Tibial nerve (tissue), 4 donors: ENCODE measurements at regions not wholly inside any gene's neighbourhood (a gene's known extent, or its start where the extent isn't known, plus 50 kb on each side); places are given as distances from the start of the nearest gene placed in this dataset.

Experiments used
- DNase-seq, 2 donors: peaks; one replicate each; pipeline ENCODE4 v3.0.0-alpha.2; 2019; ENCODE audit warnings: low spot score in 2 of 2
- H3K27ac ChIP-seq, 4 donors: fragments of 200-600 bp; sonication (generic) in 3 of 4; one replicate each; pipeline ENCODE4 v1.5.1; 2017 to 2019; ENCODE audit warnings: mild to moderate bottlenecking in 1 of 4
- H3K27me3 ChIP-seq, 2 donors: fragments of 200-600 bp; sonication (generic) in 1 of 2; one replicate each; pipeline versions ENCODE4 v1.5.1 to v1.6.0; 2017 to 2019
- H3K36me3 ChIP-seq, 3 donors: fragments of 200-600 bp; sonication (generic); one replicate each; pipeline ENCODE4 v1.5.1; 2018 to 2019
- H3K4me1 ChIP-seq, 4 donors: fragments of 200-600 bp; sonication (generic) in 3 of 4; one replicate each; pipeline ENCODE4 v1.5.1; 2017 to 2019
- H3K4me3 ChIP-seq, 4 donors: fragments of 200-600 bp; sonication (generic) in 3 of 4; one replicate each; pipeline ENCODE4 v1.5.1; 2017 to 2019; ENCODE audit warnings: mild to moderate bottlenecking in 1 of 4, moderate library complexity in 1 of 4
- H3K9me3 ChIP-seq, 4 donors: fragments of 200-600 bp; sonication (generic) in 3 of 4; one replicate each; pipeline ENCODE4 v1.5.1; 2017 to 2019
- CTCF ChIP-seq, 5 experiments: fragments of 200-600 bp in 3 of 5; fragments of 450-650 bp in 2 of 5; sonication (generic) in 3 of 5; IDR thresholded peaks; one replicate each; pipeline ENCODE4 v1.5.1; 2016 to 2019; ENCODE audit warnings: antibody characterized with exemption in 5 of 5, mild to moderate bottlenecking in 3 of 5, moderate library complexity in 2 of 5
- EP300 ChIP-seq, 2 donors: sonication (generic); formaldehyde crosslinking; IDR thresholded peaks; one replicate each; pipeline ENCODE4 v1.6.1; 2017; ENCODE audit warnings: antibody characterized with exemption in 2 of 2, mild to moderate bottlenecking in 1 of 2
- POLR2A ChIP-seq, 2 donors: fragments of 450-650 bp; IDR thresholded peaks; one replicate each; pipeline ENCODE4 v1.6.1; 2017; ENCODE audit warnings: antibody characterized with exemption in 2 of 2, mild to moderate bottlenecking in 2 of 2, moderate library complexity in 2 of 2
- WGBS, 2 donors: methylation state at CpG; one replicate each; pipeline ENCODE4 v1.1.5; 2018; 5-methylcytosine and 5-hydroxymethylcytosine counted together

DNA sequence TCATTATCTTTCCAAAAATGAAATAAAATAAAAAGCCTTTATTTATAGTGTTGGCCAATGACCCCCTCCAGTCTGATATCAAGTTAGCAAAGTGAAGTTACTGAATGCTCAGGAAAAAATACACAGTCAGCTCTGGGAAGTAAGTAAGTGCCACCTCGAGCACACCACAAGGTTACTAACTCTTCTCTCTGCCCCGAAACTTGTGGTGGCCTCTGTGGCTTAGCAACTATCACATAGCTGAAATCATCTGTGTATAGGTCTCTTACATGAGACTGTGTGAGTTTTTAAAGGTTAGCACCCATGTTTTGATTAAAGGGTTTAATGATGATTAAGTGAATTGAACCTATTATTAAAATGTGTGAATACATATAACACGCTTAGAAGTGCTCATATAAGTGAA, 161.4 kb upstream of the KLF4 start:
- Histone ChIP-seq H3K36me3 (no peaks in the 10 kb centered on the region), H3K27me3 (no peaks in the 10 kb centered on the region), H3K4me3 (no peak overlapping the region), H3K27ac (no peak overlapping the region), H3K4me1 (no peaks in the 10 kb centered on the region), H3K9me3 (no peaks in the 10 kb centered on the region)
- no peak for DNase-seq
- 89% methylated on average over 3 of the region's 3 CpGs for WGBS, 2 donors
- TF ChIP-seq CTCF (IDR thresholded peaks at IDR 0.05) (no peak), EP300 (IDR thresholded peaks at IDR 0.05) (no peak), POLR2A (IDR thresholded peaks at IDR 0.05) (no peak)

GRCh38 chr9:107650321-107650720, 160.8 kb upstream of the KLF4 start:
- Histone ChIP-seq H3K4me1 (peaks cover 0 to 2% (median under 1%) of the 10 kb centered on the region in 4 donors), H3K27ac (no peak overlapping the region), H3K36me3 (no peaks in the 10 kb centered on the region), H3K27me3 (no peaks in the 10 kb centered on the region), H3K4me3 (no peak overlapping the region), H3K9me3 (no peaks in the 10 kb centered on the region)
- no peak for TF ChIP-seq CTCF (IDR thresholded peaks at IDR 0.05)
- no peak for TF ChIP-seq EP300 (IDR thresholded peaks at IDR 0.05)
- TF ChIP-seq POLR2A (IDR thresholded peaks at IDR 0.05) = no peak
- 91 to 93% methylated on average over 4 of the region's 4 CpGs for WGBS, 2 donors
- DNase-seq = no peak

DNA sequence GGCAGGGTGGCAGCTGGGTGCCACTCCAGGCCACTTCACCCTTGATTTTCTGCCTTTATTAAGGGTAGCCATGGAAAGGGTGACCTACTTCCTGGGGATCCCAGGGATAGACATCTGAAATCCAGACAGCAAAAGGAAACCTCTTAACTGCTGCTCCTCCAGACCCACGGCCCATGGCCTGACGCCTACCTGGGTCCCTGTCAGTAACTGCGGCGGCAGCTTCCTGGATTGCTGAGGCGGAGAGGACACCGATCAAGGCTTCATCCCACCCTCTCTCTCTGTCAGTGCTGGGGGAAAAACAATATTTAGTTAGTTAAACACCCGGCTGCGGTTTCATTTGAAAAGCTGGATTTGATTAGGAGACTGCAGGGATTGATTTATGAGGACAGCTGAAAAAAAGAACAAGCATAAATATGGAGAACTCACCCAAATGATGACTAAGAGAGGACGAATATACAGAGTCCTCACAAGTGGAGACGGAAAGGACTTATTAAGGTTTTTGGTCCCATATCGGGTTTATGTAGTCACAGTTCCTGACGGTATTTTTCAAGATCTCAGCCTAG, 158.7 kb upstream of the KLF4 start:
- Histone ChIP-seq H3K4me3 (no peak overlapping the region), H3K36me3 (no peaks in the 10 kb centered on the region), H3K4me1 (peaks cover 0 to 11% (median 2%) of the 10 kb centered on the region in 4 donors), H3K9me3 (no peaks in the 10 kb centered on the region), H3K27ac (no peak overlapping the region), H3K27me3 (no peaks in the 10 kb centered on the region)
- TF ChIP-seq EP300 (IDR thresholded peaks at IDR 0.05) (no peak), CTCF (IDR thresholded peaks at IDR 0.05) (no peak)
- 84 to 89% methylated on average over 12 of the region's 12 CpGs for WGBS, 2 donors
- DNase-seq = no peak

- Histone ChIP-seq H3K4me1 (peaks cover 0 to 11% (median 2%) of the 10 kb centered on the region in 4 donors), H3K4me3 (no peak overlapping the region), H3K27me3 (no peaks in the 10 kb centered on the region), H3K27ac (no peak overlapping the region), H3K9me3 (no peaks in the 10 kb centered on the region), H3K36me3 (no peaks in the 10 kb centered on the region)
- DNase-seq = no peak
- TF ChIP-seq CTCF (IDR thresholded peaks at IDR 0.05) = no peak
- no peak for TF ChIP-seq POLR2A (IDR thresholded peaks at IDR 0.05)
- no peak for TF ChIP-seq EP300 (IDR thresholded peaks at IDR 0.05)
- 75 to 81% methylated on average over 5 of the region's 5 CpGs for WGBS, 2 donors
These were observed 158.0 kb upstream of the KLF4 start for GRCh38 chr9:107647611-107648010.

GRCh38 chr9:107647141-107647540, 157.6 kb upstream of the KLF4 start:
- H3K27me3 ChIP-seq = no peaks in the 10 kb centered on the region
- H3K9me3 ChIP-seq = no peaks in the 10 kb centered on the region
- TF ChIP-seq EP300 (IDR thresholded peaks at IDR 0.05) = no peak
- TF ChIP-seq POLR2A (IDR thresholded peaks at IDR 0.05) = no peak
- no peak for TF ChIP-seq CTCF (IDR thresholded peaks at IDR 0.05)
- WGBS, 2 donors = 86 to 93% methylated on average over 1 of the region's 1 CpG
- DNase-seq = no peak
- H3K4me1 ChIP-seq = peaks cover 0 to 11% (median 2%) of the 10 kb centered on the region in 4 donors
- H3K36me3 ChIP-seq = no peaks in the 10 kb centered on the region
- H3K4me3 ChIP-seq = no peak overlapping the region
- no peak overlapping the region for H3K27ac ChIP-seq
